NT2/D1 (cell line): ENCODE measurements at regions not wholly inside any gene's neighbourhood (a gene's known extent, or its start where the extent isn't known, plus 50 kb on each side); places are given as distances from the start of the nearest gene placed in this dataset.

Experiments
- SUZ12 ChIP-seq: IDR thresholded peaks from 2 replicates; pipeline ENCODE4 v1.6.1; 2011; ENCODE audit not compliant: insufficient read length, insufficient read depth; ENCODE audit errors: extremely low read depth
- YY1 ChIP-seq: IDR thresholded peaks from 2 replicates; pipeline ENCODE4 v1.6.1; 2011; ENCODE audit not compliant: insufficient read length, insufficient read depth

DNA sequence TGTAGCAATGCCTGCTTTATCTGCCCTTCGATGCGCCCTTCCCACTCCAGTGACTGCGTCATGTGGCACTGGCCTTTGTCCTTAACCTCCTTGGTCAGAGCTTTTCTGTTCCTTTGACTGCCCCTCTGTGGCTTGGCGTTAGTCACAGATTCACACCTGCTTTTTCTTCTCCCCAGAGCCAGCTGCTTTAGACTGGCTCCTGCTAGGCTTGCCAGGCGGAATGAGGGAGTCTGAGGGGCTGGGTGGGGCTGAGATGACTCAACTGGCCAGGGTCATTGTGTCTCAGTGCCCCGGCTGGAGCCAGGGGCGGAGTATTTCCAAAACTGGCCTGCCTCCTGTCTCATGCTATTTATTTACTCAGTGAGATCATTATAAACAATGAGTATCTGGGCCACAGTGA is 194.1 kb downstream of the EMX2 start:
- no peak for TF ChIP-seq SUZ12
- no peak for TF ChIP-seq YY1
